ENCODE measurements at regions not wholly inside any gene's neighbourhood (a gene's known extent, or its start where the extent isn't known, plus 50 kb on each side); places are given as distances from the start of the nearest gene placed in this dataset.

DNA sequence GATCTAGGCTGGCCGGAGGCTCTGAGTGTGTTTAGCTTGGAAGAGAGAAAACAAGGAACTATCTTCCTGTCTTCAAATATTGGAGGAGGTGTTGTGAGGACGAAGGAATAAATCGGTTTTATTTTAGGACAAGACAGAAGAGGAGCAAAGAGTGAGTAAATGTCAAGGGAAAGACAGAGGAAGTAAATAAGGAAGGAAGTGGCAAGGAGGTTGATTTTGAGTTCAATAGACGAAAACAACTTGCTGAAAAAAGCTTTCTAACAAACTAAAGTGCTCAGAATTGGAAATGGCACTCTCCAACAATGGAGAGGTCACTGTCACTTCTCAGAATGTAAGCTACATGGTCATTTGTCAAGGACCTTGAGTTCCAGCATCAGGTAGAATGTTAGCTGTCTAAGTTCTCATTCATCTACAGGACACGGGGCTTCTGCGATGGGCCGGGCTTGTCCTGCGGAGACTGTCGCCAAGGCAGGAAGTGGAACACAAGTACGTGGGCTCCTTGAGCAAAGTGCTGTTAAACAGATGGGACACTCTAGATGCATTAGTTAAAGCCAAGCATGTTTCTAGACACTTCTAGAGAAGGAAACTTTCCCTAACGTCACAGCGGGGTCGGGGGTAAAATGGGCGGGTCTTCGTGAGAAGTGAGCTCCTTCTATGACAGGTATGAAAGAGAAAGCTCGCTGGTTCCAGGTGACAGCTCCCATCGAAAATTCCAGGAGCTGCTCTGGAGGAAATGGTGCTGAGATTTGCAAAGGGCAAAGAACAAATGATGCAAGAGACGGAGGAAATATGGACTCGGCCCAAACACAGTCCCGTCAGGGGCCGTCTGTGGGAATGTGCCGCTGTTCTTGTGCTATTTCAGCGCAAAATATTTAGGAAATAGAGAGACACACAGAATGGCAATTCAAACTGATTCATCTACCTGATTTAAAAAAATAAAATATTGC, 103.9 kb upstream of the UBL3 start:
- TF ChIP-seq, protein P1, sequence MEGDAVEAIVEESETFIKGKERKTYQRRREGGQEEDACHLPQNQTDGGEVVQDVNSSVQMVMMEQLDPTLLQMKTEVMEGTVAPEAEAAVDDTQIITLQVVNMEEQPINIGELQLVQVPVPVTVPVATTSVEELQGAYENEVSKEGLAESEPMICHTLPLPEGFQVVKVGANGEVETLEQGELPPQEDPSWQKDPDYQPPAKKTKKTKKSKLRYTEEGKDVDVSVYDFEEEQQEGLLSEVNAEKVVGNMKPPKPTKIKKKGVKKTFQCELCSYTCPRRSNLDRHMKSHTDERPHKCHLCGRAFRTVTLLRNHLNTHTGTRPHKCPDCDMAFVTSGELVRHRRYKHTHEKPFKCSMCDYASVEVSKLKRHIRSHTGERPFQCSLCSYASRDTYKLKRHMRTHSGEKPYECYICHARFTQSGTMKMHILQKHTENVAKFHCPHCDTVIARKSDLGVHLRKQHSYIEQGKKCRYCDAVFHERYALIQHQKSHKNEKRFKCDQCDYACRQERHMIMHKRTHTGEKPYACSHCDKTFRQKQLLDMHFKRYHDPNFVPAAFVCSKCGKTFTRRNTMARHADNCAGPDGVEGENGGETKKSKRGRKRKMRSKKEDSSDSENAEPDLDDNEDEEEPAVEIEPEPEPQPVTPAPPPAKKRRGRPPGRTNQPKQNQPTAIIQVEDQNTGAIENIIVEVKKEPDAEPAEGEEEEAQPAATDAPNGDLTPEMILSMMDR (IDR thresholded peaks at IDR 0.05): no peak
- no peak for TF ChIP-seq EZH2 (IDR thresholded peaks at IDR 0.05; ENCODE audit: borderline replicate concordance, insufficient read depth, low read depth, low read length, poor library complexity, severe bottlenecking)

All from B cell (primary cell).